ENCODE measurements at regions not wholly inside any gene's neighbourhood (a gene's known extent, or its start where the extent isn't known, plus 50 kb on each side); places are given as distances from the start of the nearest gene placed in this dataset.

DNA sequence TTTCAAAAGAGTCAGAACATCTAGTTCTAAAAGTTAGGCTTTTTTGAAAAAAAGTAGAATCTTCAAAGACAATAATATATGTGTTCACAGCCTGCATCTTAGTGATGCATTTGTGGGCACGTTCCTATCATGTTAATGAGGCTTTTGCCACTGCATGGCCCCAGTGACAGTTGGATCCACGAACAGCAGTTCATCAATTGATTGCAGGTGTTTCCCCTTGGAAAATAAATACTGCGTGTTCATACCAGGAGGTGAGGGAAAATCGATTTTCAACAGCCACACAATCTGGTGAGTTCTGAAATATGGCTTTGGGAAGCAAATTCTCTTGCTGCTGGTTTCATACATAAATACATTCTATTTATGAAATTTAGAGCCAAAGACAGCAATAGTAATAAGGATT lies 343.8 kb upstream of the SLC10A2 start:
- TF ChIP-seq, protein P1, sequence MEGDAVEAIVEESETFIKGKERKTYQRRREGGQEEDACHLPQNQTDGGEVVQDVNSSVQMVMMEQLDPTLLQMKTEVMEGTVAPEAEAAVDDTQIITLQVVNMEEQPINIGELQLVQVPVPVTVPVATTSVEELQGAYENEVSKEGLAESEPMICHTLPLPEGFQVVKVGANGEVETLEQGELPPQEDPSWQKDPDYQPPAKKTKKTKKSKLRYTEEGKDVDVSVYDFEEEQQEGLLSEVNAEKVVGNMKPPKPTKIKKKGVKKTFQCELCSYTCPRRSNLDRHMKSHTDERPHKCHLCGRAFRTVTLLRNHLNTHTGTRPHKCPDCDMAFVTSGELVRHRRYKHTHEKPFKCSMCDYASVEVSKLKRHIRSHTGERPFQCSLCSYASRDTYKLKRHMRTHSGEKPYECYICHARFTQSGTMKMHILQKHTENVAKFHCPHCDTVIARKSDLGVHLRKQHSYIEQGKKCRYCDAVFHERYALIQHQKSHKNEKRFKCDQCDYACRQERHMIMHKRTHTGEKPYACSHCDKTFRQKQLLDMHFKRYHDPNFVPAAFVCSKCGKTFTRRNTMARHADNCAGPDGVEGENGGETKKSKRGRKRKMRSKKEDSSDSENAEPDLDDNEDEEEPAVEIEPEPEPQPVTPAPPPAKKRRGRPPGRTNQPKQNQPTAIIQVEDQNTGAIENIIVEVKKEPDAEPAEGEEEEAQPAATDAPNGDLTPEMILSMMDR (conservative IDR thresholded peaks at IDR 0.05; ENCODE audit: low read depth in 2 of 2): no peak
- no peak for TF ChIP-seq EZH2 (IDR thresholded peaks at IDR 0.05; ENCODE audit: low read depth, unreplicated experiment)
- TF ChIP-seq POLR2AphosphoS5 (IDR thresholded peaks at IDR 0.05; ENCODE audit: low read depth): no peak
- no peak for TF ChIP-seq JUNB (IDR thresholded peaks at IDR 0.05; ENCODE audit: unreplicated experiment)
- TF ChIP-seq, protein P2, sequence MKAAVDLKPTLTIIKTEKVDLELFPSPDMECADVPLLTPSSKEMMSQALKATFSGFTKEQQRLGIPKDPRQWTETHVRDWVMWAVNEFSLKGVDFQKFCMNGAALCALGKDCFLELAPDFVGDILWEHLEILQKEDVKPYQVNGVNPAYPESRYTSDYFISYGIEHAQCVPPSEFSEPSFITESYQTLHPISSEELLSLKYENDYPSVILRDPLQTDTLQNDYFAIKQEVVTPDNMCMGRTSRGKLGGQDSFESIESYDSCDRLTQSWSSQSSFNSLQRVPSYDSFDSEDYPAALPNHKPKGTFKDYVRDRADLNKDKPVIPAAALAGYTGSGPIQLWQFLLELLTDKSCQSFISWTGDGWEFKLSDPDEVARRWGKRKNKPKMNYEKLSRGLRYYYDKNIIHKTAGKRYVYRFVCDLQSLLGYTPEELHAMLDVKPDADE (IDR thresholded peaks at IDR 0.05): no peak
- TF ChIP-seq EZH2phosphoT487 (IDR thresholded peaks at IDR 0.05; ENCODE audit: unreplicated experiment): no peak
- TF ChIP-seq, protein P3, sequence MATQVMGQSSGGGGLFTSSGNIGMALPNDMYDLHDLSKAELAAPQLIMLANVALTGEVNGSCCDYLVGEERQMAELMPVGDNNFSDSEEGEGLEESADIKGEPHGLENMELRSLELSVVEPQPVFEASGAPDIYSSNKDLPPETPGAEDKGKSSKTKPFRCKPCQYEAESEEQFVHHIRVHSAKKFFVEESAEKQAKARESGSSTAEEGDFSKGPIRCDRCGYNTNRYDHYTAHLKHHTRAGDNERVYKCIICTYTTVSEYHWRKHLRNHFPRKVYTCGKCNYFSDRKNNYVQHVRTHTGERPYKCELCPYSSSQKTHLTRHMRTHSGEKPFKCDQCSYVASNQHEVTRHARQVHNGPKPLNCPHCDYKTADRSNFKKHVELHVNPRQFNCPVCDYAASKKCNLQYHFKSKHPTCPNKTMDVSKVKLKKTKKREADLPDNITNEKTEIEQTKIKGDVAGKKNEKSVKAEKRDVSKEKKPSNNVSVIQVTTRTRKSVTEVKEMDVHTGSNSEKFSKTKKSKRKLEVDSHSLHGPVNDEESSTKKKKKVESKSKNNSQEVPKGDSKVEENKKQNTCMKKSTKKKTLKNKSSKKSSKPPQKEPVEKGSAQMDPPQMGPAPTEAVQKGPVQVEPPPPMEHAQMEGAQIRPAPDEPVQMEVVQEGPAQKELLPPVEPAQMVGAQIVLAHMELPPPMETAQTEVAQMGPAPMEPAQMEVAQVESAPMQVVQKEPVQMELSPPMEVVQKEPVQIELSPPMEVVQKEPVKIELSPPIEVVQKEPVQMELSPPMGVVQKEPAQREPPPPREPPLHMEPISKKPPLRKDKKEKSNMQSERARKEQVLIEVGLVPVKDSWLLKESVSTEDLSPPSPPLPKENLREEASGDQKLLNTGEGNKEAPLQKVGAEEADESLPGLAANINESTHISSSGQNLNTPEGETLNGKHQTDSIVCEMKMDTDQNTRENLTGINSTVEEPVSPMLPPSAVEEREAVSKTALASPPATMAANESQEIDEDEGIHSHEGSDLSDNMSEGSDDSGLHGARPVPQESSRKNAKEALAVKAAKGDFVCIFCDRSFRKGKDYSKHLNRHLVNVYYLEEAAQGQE (IDR thresholded peaks at IDR 0.05; ENCODE audit: unreplicated experiment): no peak

Measured in GM23338 (cell line).